ENCODE measurements at regions not wholly inside any gene's neighbourhood (a gene's known extent, or its start where the extent isn't known, plus 50 kb on each side); places are given as distances from the start of the nearest gene placed in this dataset.
"Not testable (repeated sequence)": the region's sequence is repeated elsewhere in the genome, so short reads cannot be mapped to it uniquely, and the experiment has no call there.

- FAIRE-seq (no peak), DNase-seq (ENCODE audit: insufficient read length, low spot score) (no peak)
Measured at GRCh38 chr2:145524303-145524702, 1004.4 kb upstream of the ZEB2 start.

DNA sequence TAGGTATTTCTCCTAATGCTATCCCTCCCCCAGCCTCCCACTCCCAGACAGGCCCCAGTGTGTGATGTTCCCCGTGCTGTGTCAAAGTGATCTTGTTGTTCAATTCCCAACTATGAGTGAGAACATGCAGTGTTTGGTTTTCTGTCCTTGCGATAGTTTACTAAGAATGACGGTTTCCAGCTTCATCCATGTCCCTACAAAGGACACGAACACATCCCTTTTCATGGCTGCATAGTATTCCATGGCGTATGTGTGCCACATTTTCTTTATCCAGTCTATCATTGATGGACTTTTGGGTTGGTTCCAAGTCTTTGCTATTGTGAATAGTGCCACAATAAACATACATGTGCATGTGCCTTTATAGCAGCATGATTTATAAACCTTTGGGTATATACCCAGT is 999.3 kb upstream of the ZEB2 start:
- not testable (repeated sequence) for FAIRE-seq; DNase-seq (ENCODE audit: insufficient read length, low spot score)

DNA sequence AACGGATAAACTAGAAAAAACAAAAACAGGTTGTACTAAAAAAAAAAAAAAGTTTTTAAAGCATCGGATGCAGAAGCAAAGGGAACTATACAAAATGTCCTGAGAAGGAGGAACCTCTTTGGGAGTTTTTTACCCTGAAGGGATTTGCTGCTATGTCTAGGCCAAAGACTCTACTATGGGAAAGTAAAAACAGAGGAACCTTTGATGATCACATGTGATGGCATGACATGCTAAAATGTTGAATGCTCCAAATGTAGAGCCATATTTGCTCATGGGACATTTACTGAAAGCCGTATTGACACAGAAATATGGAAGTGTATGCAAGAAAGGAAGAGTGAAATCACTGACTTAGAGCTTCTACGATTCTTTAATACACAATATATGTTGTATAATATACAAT is 992.0 kb upstream of the ZEB2 start:
- DNase-seq (ENCODE audit: insufficient read length, low spot score) (no peak), FAIRE-seq (no peak)

- FAIRE-seq: no peak
- DNase-seq (ENCODE audit: insufficient read length, low spot score): no peak
Measured at GRCh38 chr2:145503511-145503910, 983.6 kb upstream of the ZEB2 start.

DNA sequence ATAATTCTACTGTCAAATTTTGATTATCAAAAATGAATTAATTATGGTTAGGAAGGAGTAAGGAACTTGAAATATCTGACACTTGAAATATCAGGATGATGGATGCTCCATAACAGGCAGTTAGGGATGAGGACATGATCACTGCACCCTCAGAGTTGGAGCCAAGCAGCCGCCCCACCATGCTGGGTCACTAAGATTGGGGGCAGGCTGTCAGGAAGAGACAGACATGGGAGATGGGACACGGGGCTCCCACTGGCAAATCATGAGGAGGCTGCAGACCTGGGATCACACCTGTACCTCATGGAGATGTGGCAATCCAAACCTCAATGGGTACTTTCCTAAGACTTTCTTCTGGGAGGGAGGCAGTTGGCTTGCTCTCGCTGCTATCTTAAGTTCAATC is 982.0 kb upstream of the ZEB2 start:
- FAIRE-seq (no peak), DNase-seq (ENCODE audit: insufficient read length, low spot score) (no peak)

DNA sequence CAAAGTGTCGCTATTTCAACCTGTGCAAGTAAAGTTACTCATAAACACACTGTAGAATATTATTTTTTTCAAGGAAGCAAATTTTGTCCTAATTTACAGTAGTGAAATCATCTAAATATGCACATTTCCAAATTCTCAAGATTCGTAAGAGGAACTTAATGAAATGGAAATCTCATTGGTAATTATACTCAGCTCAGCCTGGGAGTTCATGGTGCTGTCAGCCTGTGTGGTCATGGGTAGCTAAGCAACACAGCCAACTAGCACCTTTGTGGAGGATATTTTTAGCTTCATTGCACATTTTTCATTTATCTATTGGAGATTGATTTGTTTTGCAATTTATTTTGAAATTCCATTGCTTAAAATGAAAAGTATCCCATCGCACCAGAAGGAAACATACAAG is 975.7 kb upstream of the ZEB2 start:
- DNase-seq (ENCODE audit: insufficient read length, low spot score) (no peak), FAIRE-seq (no peak)

DNA sequence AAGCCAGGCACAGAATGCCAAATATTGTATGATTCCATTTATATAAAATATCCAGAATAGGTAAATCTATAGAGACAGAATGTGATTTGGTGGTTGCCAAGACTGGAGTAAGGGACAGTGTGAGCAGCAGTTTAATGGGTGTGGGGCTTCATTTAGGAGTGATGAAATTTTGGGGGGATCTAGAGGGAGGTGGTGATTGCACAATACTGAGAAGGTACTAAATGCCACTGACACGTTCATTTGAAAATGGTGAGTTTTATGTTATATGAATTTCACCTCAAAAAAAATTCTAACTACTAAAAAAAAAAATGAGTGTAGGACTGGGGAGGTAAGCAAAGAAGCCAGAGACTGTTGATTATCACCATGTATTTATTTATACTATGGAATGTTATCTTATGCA is 974.5 kb upstream of the ZEB2 start:
- no peak for FAIRE-seq
- DNase-seq (ENCODE audit: insufficient read length, low spot score): no peak

- FAIRE-seq (no peak), DNase-seq (ENCODE audit: insufficient read length, low spot score) (no peak)
Measured at GRCh38 chr2:145488571-145488970, 968.7 kb upstream of the ZEB2 start.

DNA sequence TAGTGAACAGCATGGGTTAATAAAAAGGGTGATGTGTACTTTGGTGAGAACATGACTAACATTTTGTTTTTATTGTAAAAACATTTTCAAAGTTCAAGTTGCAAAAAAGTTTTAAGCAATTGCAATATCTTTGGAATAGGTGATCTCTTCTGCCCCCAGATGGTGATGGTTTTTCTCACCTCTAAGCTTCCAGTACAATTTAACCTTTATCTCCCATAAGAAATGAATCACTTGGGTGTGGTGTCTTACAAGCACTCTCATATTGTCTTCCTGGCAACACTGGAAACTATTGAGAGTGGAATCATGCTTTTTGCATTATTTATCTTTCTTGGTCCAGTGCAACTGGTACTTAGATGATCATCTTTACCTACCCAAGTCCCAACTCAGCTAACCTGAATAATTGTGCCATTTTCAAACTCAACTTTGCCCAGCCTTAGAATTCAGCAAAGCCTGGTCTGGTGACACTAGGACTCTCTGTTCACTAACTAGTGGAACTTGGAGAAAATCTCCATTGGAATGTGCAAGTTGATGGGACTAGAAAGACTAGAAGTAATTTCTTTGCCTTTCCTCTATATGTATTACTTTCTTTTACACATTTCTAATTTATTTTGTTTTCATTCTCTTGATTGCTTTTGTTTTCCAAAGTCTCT is 964.7 kb upstream of the ZEB2 start:
- FAIRE-seq: no peak
- DNase-seq (ENCODE audit: insufficient read length, low spot score): no peak

GRCh38 chr2:145483854-145484253 is 963.9 kb upstream of the ZEB2 start:
- DNase-seq (ENCODE audit: insufficient read length, low spot score) (no peak), FAIRE-seq (no peak)

- FAIRE-seq (no peak), DNase-seq (ENCODE audit: insufficient read length, low spot score) (no peak)
Measured at GRCh38 chr2:145481334-145481922, 961.5 kb upstream of the ZEB2 start.

DNA sequence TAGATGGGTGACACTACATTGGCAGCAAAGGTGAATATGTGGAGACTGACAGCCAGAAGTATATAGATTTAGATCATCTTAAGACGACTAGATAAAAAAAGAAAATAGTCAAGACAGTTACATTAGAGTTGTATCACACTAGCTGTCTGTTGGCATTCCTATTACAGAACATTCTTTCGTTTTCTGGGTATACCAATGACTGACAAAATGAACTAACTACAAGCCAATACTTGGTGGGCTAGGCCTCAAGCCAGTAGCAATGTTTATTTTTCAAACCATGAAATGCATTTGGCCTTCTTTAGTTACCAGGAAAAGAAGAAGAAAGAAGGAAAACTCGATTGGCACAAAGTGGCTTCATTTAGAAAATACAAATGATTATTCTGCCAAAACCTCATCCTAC is 944.9 kb upstream of the ZEB2 start:
- DNase-seq (ENCODE audit: insufficient read length, low spot score) (no peak), FAIRE-seq (no peak)

DNA sequence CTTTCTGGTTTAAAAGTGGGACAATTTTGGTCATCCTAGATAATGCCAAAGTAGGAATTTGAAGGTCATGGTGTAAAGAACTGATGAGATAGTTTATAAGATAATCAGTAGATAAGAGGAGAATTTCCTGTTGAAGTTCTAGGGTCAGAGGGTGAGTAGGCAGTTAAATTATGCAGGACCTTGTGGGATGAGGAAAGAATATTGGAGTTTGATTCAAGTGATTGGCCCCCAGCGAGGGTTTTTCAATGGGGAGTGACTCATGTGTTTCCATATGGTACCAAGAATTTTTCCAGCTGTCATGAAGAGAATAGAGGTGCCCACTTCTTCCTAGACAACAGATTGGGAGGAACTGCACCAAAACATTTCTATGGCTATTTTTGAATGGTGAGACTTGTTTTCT is 940.2 kb upstream of the ZEB2 start:
- DNase-seq (ENCODE audit: insufficient read length, low spot score) (no peak), FAIRE-seq (no peak)

DNA sequence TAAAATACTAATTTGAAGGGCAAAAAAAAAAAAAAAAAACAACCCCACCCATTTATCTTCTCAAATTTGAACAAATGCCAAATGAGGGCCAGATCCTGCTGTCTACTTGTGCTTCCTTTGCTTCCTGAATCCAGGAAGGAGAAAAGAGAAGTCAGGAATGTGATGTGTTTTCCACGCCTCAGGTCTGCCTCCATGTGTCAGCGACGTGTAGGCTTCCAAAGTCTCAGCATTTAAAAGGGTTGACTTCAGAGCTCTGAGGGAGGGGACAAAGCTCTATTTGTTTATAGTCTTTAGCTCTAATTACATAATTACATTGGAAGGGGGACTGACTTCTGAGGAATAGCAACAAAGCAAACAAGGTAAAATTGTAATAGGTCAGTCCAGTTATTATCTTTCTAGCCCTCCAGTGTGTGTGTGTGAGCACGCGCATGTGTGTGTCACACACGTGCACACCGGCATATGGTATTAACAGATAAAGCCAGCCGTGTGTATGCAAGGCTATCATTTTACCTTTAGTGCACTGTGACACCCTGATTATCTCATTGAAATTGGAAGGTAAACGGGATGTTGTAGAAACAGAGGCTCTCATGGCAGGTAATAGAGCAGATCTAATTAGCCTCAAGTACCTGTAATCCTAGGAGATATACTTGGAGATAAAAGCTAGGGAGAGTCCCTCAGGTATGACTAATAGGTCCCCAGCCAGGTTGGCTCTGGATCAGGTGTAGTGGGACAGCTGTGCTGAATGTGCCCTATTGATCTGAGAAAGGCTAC is 911.4 kb upstream of the ZEB2 start:
- DNase-seq (ENCODE audit: insufficient read length, low spot score): no peak
- FAIRE-seq: no peak

DNA sequence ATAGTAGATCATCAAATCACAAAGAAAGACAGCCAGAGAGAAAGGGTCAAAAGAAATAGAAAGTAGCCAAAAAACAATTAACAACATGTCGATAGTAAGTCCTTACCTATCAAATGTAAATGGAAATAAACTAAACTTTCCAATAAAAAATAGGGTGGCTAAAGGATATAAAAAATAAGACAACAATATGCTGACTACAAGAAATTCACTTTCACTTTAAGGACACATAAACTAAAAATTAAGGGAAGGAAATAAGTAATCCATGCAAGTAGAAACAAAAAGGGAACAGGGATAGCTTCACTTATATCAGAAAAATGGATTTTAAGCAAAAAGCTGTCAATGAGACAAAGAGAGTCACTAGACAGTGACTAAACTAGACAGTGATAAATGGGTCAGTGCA is 903.9 kb upstream of the ZEB2 start:
- FAIRE-seq (no peak), DNase-seq (ENCODE audit: insufficient read length, low spot score) (no peak)

- no peak for DNase-seq (ENCODE audit: insufficient read length, low spot score)
- no peak for FAIRE-seq
Measured at GRCh38 chr2:145422576-145422975, 902.7 kb upstream of the ZEB2 start.

- FAIRE-seq (no peak), DNase-seq (ENCODE audit: insufficient read length, low spot score) (no peak)
Measured at GRCh38 chr2:145421841-145422240, 901.9 kb upstream of the ZEB2 start.

GRCh38 chr2:145416640-145417039 is 896.7 kb upstream of the ZEB2 start:
- FAIRE-seq: no peak
- DNase-seq (ENCODE audit: insufficient read length, low spot score): no peak

- no peak for DNase-seq (ENCODE audit: insufficient read length, low spot score)
Measured at GRCh38 chr2:145415151-145415550, 895.2 kb upstream of the ZEB2 start.

DNA sequence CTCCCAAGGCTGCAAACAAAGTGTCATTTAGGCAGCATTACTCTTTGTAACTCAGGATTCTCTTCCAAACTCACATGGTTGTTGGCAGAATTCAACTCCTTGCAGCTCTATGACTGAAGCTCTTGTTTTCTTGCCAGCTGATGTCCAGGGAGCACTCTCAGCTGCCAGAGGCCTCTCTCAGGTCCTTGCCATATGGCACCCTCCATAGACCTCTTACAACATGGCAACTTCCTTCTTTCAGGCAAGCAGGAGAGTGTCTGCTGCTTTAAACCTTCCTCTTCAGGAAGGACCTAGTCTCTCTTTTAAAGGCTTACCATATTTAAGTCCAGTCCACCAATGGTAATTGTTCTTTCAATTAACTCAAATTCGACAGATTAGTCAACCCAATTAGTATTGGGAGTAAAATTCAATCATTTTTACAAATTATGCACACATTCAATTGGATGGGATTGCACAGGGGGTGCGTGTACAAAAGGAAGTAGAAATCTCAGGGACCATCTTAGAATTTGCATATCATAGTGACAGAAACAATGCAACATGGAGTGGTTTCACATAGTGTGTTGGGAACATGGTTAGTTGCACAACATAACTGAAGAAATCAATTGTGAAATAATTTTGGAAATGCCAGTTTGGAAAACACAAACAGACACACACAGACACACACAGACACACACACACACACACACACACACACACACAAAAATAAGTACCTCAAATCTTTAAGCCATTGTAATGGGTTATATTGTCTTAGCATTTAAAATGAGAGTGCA is 893.5 kb upstream of the ZEB2 start:
- FAIRE-seq: no peak
- no peak for DNase-seq (ENCODE audit: insufficient read length, low spot score)

More at GRCh38 chr2:145415151-145415550, 895.2 kb upstream of the ZEB2 start:
- no peak for FAIRE-seq

DNA sequence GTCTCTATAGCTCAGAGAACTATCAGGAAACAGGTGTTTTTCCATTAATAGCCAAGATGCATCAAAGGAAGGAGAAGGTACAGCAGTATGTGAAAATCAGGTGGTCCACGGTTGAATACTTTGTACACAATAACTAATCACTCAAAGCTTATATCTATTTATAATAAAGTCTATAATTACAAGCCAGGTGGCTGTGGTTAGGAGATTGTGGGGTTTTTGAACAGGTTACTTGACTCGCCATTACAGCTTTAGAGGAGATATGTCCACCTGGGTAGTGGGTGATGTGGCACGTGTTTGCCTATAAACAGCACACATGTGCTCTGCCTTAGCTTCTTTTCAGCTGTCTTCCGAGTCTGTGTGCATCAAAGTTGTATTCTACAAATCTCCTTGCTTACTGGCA is 892.2 kb upstream of the ZEB2 start:
- FAIRE-seq: no peak
- no peak for DNase-seq (ENCODE audit: insufficient read length, low spot score)

All from GM19239 (cell line).